ENCODE measurements at regions not wholly inside any gene's neighbourhood (a gene's known extent, or its start where the extent isn't known, plus 50 kb on each side); places are given as distances from the start of the nearest gene placed in this dataset.
"Not testable (repeated sequence)": the region's sequence is repeated elsewhere in the genome, so short reads cannot be mapped to it uniquely, and the experiment has no call there.

DNA sequence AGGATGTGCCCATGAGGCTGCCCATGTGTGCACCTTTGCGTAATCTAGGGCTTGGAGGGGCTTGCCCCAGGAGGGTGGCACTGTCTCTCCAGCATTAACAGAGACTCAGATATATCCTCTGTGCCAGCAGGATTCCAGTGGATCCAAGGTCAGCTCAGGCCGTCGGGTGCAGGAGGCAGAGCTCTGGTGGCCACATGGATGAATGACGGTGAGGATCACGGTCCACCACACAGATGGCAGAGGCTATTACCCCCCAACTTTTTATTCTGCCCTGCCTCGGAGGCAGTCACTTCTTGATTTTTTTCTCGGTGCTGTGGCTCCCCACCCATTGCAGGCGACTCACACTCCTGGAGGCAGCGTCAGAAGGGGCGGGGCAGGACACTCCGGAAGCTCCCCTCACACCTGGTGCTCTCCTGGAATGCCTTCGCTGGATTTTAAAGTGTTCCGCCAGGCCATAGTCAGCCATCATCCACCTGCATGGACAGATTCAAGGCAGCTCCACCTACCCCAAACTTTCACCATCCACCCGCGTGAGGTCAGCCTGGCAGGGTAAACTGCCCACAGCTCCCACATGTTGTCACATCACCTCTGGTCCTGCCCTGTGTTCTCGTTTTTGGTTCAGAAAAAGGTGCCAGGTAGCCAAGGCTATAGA, 602.9 kb upstream of the RAB6C start:
- no peak for DNase-seq

DNA sequence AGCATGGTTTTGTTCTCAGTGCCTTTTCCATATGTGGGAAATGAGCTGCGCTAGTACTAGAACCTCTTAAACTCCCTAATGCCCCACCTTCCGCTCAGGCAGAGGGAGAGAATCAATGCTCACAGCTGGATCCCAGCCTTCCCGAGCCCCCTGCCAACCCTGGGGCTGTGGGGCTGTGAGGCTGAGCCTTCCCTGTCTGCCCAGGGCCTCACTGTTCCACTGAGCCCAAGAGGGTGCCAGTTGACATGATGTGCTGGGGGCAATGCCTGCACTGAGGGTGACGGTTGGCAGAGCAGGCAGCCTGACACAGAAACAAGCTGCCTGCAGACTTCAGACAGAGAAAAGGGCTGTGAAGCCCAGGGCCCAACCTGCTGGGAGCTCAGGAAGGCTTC, 602.4 kb upstream of the RAB6C start:
- DNase-seq: no peak

DNA sequence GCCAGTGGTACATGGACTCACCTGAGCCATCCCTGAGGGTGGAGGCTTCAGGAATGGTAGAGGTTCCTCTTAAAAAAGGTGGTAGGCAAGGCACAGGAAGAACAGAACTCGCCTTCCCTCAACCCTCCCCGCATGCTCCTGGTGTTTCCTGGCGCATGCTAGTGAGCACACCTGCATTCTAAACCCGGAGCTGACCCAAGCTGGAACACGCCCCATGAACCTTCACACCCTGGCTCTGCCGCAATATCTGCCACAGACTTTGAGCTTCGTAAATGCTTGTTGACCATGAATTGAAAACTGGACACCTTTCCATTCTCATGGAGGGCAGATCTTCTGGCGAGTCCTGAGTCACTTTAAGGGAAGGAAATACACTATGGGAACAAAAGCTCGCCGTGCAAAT, 601.3 kb upstream of the RAB6C start:
- DNase-seq: no peak

DNA sequence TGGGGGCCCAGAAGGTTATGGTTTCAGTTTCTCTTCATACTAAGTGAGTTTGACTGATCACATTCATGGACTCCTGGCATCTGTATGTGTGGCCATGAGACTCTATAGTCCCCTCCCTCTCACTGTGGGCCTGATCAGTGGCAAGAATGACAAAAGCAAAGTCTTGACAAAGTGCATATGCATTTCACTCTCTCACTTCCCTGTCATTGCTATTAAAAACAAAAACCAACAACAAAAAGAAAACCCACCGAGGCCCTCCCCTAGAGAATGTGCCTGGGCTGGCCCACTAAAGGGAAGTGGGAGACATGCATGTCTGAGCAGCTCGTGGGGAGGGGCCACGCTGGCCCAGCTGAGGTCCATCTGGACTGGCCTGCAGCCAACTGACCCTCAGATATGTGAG, 600.1 kb upstream of the RAB6C start:
- no peak for DNase-seq

DNA sequence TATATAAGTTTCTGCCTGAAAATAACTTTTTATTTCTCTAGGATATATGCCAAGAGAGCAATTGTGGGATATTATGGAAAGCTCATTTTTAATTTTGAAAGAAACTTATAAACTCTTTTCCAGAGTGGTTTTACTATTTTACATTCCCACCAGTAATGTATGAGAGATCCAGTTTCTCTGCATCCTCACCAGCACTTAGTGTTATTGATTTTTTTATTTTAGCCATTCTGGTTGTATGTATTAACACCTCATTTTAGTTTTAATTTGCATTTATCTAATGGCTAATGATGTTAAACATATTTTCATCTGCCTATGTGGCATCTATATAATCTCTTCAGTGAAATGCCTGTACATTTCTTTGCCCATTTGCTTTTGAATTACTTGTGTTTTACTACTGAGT, 597.7 kb upstream of the RAB6C start:
- DNase-seq: no peak

DNA sequence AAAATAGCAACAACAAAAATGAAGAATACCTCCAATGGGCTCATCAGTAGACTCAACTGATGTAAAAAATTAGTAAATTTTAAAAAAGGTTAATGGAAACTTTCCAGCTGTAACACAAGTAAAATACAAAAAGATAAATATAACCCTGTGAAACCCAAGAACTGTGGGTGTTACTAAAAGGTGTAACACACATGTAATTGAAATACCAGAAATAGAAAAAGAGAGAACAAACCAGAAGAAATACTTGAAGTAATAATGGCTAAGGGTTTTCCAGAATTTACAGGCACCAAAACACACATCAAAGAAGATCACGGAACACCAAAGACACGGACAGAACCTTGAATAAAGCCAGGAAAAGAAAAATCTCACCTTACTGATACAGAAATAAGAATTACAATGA, 590.6 kb upstream of the RAB6C start:
- no peak for DNase-seq

DNA sequence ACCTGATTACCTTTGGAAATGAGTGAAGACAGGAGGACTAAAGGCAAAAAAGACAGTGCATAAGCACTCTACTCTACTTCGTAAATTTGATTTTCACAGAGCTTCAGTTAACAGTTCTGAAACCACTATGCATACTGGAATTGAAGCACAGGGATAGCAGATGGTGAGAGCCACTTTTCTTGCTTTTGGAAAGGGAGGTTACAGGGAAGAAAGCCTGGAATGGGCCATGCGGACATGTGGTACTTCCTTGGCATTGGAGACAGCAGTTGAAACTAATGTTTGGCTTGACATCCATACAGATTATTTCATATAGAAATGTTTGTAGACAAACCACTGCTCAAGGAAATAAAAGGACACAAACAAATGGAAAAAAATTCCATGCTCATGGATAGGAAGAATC, 585.6 kb upstream of the RAB6C start:
- DNase-seq: no peak

DNA sequence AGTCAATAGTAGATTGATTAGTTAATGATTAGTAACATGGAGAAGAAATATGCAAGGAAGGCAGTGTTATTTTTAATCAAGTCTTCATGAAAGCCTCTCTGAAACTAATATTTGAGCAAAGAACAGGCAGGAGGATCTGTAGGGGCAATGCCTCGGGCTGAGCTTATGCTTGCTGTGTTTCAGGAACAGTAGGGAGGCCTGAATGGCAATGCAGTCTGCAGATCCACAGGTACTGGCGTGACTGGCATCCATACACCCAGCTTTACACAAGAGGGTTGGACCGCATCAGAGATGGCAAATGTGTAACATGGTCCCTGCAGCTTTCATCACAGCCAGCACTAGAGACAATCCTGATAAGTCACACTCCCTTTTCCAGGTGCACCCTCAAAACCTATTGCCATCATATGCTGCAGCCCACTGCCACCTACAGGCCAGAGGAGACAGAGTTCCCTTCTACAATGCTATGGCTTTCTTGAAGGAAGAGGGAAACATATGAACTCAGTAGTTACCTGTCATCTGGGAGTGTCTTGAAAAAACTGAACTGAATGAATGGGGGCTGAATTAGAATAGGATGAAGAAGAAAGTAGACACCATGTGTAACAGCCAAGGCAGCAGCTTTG, 582.4 kb upstream of the RAB6C start:
- no peak for DNase-seq

DNA sequence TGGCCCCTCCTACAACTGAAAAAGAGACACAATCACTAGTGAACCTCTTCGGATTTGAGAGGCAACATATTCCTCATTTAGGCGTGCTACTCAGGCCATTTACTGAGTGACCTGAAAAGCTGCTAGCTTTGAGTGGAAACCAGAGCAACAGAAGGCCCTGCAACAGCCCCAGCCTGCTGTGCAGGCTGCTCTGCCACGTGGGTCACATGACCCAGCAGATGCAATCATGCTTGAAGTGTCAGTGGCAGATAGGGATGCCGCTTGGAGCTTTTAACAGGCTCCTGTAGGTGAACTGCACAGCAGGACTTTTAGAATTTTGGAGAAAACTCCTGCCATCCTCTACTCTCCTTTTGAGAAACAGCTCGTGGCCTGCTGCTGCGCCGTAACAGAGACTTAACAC, 578.6 kb upstream of the RAB6C start:
- no peak for DNase-seq

DNA sequence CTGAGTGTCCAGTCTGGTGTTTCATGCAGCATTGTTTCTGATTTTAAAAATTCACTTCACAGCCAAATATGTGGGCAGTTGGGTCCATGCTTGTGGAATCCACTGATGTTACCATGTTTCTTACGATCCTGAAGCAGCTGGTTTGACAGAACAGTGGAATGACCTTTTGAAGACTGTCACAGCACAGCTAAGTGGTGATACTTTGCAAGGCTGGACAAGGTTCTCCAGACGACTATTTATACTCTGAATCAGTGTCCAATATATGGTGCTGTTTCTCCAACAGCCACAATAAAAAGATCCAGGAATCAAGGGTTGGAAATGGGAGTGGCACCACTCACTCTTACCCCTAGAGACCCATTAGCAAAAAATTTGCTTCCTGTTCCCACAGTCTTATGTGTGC, 577.4 kb upstream of the RAB6C start:
- no peak for DNase-seq

DNA sequence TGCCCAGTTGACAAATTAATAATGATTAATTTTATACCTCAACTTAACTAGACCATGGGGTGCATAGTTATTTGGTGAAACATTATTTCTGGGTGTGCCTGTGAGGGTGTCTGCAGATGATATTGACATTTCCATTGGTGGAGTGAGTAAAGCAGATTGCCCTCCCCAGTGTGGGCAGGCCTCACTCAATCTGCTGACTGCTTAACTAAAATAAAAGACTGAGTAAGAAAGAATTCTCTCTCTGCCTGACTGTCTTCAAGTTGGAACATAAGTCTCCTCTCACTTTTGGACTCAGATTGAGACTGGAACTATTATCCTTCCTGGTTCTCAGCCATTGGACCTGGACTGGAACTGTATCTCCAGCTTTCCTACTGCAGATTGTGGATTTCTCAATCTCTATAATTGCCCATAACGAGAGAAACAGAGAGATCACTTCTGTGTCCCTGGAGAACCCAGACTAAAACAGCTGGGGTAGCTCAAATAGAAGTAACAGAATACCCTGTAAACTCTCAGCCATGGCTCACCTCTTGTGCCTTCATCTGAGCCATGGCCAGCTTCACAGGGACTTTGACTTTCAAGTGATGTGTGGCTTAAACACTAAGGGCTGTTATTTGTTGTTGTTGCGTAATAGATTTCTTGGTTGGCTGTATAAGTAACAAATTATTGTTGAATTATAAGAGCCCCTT, 575.3 kb upstream of the RAB6C start:
- no peak for DNase-seq

DNA sequence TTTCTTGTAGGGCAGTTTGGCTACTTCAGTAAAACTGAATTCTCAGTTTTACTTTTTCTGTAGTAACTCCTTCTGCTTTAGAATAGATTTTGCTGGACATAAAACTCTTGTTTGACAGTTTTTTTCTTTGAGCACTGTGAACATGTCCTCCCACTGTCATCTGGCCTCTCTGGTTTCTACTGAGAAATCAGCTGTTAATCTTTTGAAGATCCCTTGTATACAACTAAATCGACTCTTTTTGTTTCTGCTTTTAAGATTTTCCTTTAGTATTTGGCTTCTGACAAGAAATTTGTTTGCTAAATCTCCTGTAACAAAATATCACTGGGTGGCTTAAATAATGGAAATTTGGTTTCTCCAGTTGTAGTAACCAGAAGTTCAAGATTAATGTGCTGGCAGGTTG, 570.9 kb upstream of the RAB6C start:
- DNase-seq: no peak

DNA sequence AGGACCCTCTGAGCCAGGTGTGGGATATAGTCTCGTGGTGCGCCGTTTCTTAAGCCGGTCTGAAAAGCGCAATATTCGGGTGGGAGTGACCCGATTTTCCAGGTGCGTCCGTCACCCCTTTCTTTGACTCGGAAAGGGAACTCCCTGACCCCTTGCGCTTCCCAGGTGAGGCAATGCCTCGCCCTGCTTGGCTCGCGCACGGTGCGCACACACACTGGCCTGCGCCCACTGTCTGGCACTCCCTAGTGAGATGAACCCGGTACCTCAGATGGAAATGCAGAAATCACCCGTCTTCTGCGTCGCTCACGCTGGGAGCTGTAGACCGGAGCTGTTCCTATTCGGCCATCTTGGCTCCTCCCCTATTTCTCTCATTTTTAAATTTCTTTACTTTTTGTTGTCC, 562.4 kb upstream of the RAB6C start:
- not testable (repeated sequence) for DNase-seq

DNA sequence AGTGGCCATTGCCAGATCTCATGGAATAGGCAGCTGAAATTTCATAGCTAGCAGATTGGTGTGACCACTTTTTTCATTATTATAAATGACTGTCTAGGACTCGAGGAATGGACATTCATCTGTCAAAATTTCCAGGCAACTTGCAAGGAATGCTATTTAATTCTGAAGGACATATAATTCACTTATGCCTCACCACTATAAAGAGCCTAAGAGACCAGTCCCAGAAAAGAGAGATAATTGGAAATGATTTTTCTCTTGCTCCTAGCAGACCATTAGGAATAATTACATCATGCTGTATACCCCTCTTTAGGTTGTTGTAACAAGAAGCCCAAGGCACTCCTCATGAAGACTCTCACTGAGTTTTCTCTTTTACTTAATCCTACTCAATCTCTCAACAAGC, 557.4 kb upstream of the RAB6C start:
- no peak for DNase-seq

DNA sequence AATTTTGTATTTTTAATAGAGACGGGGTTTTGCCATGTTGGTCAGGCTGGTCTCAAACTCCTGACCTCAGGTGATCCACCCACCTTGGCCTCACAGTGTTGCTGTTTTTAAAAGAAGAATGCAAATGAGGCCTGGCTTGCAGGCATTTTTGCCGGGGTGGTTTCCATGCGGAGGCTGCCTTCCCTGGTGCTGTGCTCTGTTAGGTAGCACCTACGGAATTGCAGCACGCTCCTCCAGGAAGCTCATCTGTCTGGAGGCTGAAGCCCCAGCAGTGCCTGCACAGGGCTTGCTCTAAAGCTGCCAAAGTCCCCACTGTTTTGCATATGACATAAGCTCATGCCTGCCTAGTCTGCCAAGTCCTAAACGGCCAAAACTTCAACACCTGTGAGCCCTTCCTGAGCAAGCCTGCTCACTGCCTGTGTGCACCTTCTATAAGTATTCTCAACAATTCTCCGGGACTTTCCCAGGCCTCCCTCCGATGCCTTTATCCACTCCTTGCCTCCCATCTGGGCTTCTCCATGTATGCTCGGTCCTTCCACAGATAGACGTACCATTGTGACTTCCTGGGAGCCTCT, 551.3 kb upstream of the RAB6C start:
- no peak for DNase-seq

DNA sequence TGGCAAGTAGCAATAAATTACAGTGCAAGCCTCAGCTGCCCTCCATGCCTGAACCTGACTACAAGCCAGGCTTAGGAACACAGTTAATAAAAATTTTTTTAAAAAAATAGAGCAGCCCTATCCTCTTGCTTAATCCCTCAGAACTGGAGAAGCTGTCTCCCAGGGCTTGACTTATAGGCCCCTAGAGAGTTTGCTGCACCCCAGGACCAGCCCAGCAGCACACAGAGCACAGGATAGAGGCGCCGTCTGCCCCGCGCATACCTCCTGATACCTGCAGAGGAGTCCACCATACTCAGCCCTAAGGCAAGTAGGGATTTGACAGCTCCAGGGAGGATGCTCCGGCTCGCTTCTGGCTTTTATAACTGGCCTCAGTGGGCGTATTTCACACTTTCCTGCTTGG, 548.6 kb upstream of the RAB6C start:
- no peak for DNase-seq

DNA sequence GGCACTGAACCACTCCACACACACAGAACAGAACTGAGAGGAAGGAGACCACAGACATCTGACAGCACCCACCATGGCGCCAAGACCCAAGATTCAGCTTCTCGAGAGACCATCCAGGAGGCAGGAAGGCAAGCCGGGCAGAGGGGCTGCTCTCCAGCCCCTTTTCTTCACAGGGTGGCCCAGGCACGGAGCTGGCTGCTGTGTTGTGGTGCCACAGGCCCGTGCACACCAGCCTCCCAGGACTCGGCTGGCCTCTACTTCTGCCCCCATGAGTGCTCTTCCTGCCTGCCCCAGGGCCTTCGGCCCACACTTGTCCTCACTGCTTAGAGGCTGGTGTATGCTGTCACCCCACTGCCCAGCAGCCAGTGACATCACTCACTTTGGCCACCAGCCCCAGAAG, 547.6 kb upstream of the RAB6C start:
- no peak for DNase-seq

DNA sequence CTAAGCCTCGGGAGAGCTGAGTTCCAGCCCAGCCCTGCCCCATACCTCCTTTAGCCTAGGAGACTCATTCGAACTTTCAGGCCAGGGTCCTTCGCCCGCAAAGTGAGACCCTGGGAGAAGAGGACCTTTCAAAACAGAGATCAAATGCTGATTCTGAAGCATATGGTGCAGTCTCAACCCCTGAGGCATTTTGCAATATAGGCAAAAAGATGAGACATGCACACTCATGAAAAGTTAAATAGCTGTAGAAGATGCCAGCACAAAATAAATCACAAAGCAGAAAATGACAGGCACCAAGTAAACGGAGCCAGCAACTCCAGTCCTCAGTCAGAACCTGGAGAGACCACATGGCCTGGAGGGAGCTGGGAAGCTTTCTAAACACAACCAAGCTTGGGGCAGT, 542.7 kb upstream of the RAB6C start:
- DNase-seq: no peak

DNA sequence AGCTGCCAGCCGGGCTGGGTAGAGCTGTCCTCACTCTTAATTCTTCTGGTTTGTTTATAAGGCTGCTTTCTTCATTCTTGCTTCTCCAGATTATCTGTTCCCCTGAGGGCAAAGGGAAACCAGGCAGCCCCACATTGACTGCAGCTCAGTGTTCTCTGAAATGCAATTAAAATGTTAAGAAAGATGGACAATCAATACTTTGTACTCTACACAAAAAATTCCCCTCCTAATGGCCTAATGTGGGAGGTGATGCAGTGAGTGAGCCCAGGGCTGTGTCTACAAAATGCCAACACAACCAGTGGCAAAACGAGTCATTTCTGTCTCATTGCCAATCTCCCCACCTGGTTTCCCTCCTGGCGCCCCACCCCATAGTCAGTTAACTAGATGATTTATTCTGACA, 541.7 kb upstream of the RAB6C start:
- no peak for DNase-seq

DNA sequence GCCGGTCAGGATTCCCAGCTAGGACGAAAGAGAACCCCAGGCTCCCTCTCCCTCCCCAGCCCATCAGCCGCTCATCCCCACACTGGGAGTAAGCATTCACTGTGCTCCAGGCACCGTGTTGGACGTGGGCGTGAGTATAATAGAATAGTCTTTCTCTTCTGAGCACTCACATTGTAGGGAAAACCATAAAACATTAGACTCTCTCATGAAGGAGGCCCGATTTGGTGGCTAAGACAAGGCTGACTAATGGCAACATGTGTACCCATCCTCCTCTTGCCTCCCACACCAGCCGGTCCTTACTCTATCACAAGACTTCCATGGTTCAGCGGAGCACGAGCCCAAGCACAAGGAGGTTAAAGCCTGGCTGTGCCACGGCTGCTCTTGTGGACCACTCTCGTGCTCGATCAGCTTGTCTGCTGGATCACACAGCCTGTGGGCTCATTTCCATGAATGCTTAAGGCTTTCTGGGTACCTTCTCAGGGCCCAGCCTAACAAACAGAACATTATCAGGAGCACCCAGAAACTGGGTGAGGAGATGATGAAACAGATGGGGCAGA, 540.9 kb upstream of the RAB6C start:
- DNase-seq: no peak

DNA sequence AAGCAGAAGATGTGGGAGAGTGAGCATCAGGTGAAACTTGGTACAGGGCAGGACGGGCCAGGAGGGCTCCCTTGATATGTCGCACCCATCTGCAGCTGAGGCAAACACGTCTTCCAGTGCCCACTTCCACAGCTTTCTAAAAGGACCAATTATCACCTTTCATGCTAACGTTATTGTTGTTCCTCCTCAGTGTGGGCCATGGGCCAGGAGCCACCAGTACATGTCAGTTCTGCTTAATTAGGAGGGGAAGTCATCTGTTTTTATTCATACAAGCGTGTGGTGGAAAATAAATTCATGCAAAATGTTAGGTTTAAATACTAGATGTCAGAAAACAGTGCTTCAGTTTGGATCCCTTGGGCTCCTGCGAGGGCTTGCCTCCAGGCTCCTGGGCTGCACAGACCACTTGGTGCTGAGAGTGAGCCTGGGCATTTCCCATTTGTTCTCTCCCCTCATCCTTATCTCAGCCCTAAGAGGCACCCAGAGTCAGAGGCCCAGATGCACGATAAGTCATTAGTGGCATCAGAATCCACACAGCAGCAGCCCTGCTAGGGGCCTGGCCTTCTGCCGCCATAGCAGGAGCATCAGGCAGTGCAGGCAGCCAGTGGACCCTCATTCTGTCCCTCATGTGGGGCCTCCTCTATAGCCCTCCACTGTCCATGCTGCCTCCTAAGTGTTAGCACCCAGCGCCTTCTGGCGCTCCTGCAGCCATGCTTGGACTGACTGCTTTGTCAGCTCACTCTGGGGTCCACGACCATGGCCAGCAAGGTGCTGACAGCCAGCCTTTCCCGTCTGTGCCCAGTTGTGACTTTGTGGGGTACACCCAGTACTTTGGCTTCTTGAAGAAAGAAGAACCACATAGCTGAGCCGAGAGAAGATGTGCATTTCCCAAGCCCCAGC, 539.8 kb upstream of the RAB6C start:
- DNase-seq: no peak

DNA sequence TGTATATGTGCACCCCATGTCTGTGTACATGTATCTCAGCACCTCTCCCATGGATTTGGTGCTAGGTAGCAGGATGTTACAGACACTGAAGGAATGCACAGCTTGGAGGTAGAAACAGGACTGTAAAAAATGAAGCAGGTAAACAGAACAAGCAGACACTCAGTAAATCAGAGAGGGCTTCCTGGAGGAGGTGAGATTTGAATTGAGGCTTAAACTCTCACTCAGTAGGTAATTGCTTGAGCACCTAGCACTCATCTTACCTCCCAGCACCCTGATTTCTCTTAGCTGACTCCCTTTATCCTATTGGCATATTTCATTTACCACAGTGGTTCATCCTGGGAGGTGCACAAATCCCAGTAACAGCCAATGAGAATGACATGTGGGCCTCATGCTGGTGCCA, 537.9 kb upstream of the RAB6C start:
- DNase-seq: no peak

Measured in CD4-positive, alpha-beta T cell treated with Interleukin-12 subunit alpha and Interleukin-12 subunit beta, for 1 hour (primary cell).